CD4-positive, alpha-beta T cell treated with Interleukin-15 for 1 hour (primary cell): ENCODE measurements at regions not wholly inside any gene's neighbourhood (a gene's known extent, or its start where the extent isn't known, plus 50 kb on each side); places are given as distances from the start of the nearest gene placed in this dataset.
"Not testable (repeated sequence)": the region's sequence is repeated elsewhere in the genome, so short reads cannot be mapped to it uniquely, and the experiment has no call there.

ENCODE experiments used
- DNase-seq: peaks from one replicate; pipeline ENCODE4 v3.0.0-alpha.2; 2020

- DNase-seq: not testable (repeated sequence)
Measured at GRCh38 chr7:65631236-65631635, 241.6 kb upstream of the VKORC1L1 start.

GRCh38 chr7:65633587-65634404 is 239.1 kb upstream of the VKORC1L1 start:
- not testable (repeated sequence) for DNase-seq

GRCh38 chr7:65638918-65639317 is 234.0 kb upstream of the VKORC1L1 start:
- not testable (repeated sequence) for DNase-seq

GRCh38 chr7:65639717-65640116 is 233.2 kb upstream of the VKORC1L1 start:
- DNase-seq: not testable (repeated sequence)

GRCh38 chr7:65643498-65643897 is 229.4 kb upstream of the VKORC1L1 start:
- DNase-seq: not testable (repeated sequence)

- DNase-seq: not testable (repeated sequence)
Measured at GRCh38 chr7:65647153-65647964, 225.5 kb upstream of the VKORC1L1 start.

- DNase-seq: not testable (repeated sequence)
Measured at GRCh38 chr7:65651174-65651573, 221.7 kb upstream of the VKORC1L1 start.

- not testable (repeated sequence) for DNase-seq
Measured at GRCh38 chr7:65651826-65652592, 220.9 kb upstream of the VKORC1L1 start.

GRCh38 chr7:65652669-65653068 is 220.2 kb upstream of the VKORC1L1 start:
- DNase-seq: not testable (repeated sequence)

GRCh38 chr7:65656494-65657188 is 216.2 kb upstream of the VKORC1L1 start:
- DNase-seq: not testable (repeated sequence)

GRCh38 chr7:65683362-65683761 is 189.5 kb upstream of the VKORC1L1 start:
- not testable (repeated sequence) for DNase-seq

- DNase-seq: not testable (repeated sequence)
Measured at GRCh38 chr7:65699026-65699714, 173.7 kb upstream of the VKORC1L1 start.

- DNase-seq: not testable (repeated sequence)
Measured at GRCh38 chr7:65699715-65700356, 173.0 kb upstream of the VKORC1L1 start.

- DNase-seq: not testable (repeated sequence)
Measured at GRCh38 chr7:65719123-65719798, 153.6 kb upstream of the VKORC1L1 start.

GRCh38 chr7:65722361-65722792 is 150.5 kb upstream of the VKORC1L1 start:
- DNase-seq: peak; percentile 65

GRCh38 chr7:65727182-65727581 is 145.7 kb upstream of the VKORC1L1 start:
- DNase-seq: not testable (repeated sequence)

GRCh38 chr7:65731129-65731528 is 141.7 kb upstream of the VKORC1L1 start:
- DNase-seq: no peak

GRCh38 chr7:65731562-65732035 is 141.3 kb upstream of the VKORC1L1 start:
- no peak for DNase-seq

GRCh38 chr7:65744406-65744805 is 128.5 kb upstream of the VKORC1L1 start:
- DNase-seq: no peak

GRCh38 chr7:65746398-65746669 is 126.5 kb upstream of the VKORC1L1 start:
- DNase-seq: no peak

GRCh38 chr7:65749039-65749438 is 123.8 kb upstream of the VKORC1L1 start:
- DNase-seq: no peak
